Fibroblast of the aortic adventitia (primary cell): ENCODE measurements at regions not wholly inside any gene's neighbourhood (a gene's known extent, or its start where the extent isn't known, plus 50 kb on each side); places are given as distances from the start of the nearest gene placed in this dataset.
"Not testable (repeated sequence)": the region's sequence is repeated elsewhere in the genome, so short reads cannot be mapped to it uniquely, and the experiment has no call there.

Source experiments
- DNase-seq: peaks from one replicate; pipeline ENCODE4 v3.0.0-alpha.2; 2010; ENCODE audit warnings: low read depth
- H3K4me3 ChIP-seq: 2 replicates; pipeline ENCODE4 v1.5.1; 2011; ENCODE audit warnings: low read depth, mild to moderate bottlenecking, control low read depth, low read length, moderate library complexity
- CTCF ChIP-seq: IDR thresholded peaks from 2 replicates; pipeline ENCODE4 v1.5.1; 2011; ENCODE audit warnings: mild to moderate bottlenecking, low read length, control low read depth, inconsistent platforms; ENCODE audit not compliant: insufficient read depth

DNA sequence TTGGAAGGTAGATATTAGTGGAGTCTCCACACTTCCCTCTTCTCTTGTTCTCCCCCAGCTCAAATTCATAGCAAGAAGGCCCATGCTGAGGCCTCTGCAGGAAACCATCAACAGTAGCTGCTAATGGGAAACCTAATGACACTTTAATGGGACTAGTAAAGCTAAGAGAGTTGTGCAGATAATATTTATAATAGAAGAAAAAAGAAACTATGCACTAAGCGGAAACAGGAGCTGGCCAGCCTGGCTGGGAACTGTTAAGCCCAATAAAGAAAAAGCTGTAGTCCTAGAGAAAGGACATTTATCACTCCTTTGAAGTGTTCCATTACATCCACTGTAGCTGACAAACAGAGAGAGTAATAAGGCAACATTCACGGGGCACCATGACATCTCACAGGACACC, 229.6 kb downstream of the IGSF11 start:
- TF ChIP-seq CTCF: no peak
- DNase-seq: no peak
- H3K4me3 ChIP-seq: no peak overlapping the region

DNA sequence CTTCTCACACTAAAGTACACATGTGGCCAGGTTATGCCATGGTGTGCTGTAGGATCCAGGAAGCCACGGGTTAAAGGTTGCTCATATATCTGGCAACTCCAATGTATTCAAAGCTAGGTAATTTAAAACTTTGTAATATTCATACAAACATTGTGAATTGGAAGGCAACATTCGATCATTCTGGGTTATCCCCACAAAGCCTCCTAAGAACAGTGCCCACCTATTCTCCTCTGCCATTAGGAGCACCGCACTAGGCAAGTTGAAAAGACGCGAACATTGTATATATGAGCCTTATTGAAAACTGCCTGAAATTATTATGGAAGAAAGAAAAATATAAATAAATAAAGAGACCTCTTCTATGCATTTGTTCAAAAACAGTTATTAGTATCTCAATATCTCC, 228.2 kb downstream of the IGSF11 start:
- TF ChIP-seq CTCF: no peak
- no peak for DNase-seq
- H3K4me3 ChIP-seq: no peak overlapping the region

DNA sequence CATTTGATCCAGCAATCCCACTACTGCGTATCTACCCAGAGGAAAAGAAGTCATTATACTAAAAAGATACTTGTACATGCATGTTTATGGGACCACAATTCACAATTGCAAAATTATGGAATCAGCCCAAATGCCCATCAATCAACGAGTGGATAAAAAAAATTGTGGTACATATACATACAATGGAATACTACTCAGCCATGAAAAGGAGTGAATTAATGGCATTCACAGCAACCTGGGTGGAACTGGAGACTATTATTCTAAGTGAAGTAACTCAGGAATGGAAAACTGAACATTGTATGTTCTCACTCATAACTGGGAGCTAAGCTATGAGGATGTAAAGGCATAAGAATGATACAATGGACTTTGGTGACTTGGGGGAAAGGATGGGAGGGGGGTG, 227.3 kb downstream of the IGSF11 start:
- not testable (repeated sequence) for H3K4me3 ChIP-seq, DNase-seq

DNA sequence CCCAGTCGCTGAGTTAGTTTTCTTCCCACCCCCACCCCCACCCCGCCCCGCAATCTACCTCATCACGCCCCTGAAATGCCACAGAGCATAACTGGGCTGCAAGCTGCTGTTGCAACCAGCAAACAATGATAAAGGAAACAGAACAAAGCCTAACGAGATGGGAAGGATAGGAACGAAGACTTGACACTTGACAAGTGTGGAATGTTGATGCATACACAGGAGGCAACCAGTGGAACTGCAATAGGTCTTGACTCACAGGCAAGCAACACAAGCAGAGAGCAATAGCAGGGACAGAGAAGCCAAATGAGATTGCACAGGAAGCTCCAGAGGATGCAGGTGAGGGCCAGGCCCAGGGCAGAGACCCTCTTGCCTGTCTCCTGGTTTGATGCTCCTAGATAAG, 225.9 kb downstream of the IGSF11 start:
- TF ChIP-seq CTCF: no peak
- DNase-seq: no peak
- no peak overlapping the region for H3K4me3 ChIP-seq

DNA sequence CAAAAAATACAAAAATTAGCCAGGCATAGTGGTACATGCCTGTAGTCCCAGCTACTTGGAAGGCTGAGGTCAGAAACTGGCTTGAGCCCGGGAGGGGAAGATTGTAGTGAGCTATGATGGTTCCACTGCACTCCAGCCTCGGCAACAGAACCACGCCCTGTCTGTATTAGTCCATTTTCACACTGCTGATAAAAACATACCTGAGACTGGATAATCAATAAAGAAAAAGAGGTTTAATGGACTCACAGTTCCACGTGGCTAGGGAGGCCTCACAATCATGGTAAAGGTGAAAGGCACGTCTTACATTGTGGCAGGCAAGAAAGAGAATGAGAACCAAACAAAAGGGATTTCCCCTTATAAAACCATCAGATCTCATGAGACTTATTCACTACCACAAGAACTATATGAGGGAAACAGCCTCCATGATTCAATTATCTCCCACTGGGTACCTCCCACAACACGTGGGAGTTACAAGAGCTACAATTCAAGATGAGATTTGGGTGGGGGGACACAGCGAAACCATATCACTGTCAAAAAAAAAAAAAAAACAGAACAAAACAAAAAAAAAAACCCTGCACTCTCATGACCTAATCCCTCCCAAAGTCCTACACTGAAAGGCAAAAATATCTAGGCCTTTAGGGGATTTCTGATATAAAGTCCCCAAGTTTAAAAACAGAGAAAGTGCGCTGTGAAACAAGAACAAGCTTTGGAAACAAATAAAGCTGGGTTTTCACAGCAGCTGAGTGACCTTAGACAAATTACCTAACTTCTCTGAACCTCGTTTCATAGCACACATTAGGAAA, 224.7 kb downstream of the IGSF11 start:
- no peak for TF ChIP-seq CTCF
- no peak overlapping the region for H3K4me3 ChIP-seq
- DNase-seq: no peak

GRCh38 chr3:118810499-118811035, 224.1 kb downstream of the IGSF11 start:
- no peak for TF ChIP-seq CTCF
- DNase-seq: no peak
- H3K4me3 ChIP-seq: no peak overlapping the region

GRCh38 chr3:118811236-118811732, 223.4 kb downstream of the IGSF11 start:
- no peak overlapping the region for H3K4me3 ChIP-seq
- TF ChIP-seq CTCF: no peak
- DNase-seq: no peak
